Stomach (tissue), 4 donors: ENCODE measurements at regions not wholly inside any gene's neighbourhood (a gene's known extent, or its start where the extent isn't known, plus 50 kb on each side); places are given as distances from the start of the nearest gene placed in this dataset.

Source experiments
- CTCF ChIP-seq, 7 experiments: fragments of 450-650 bp in 4 of 7; fragments of 200-600 bp in 3 of 7; sonication (generic) in 3 of 7; IDR thresholded peaks; one replicate each; pipeline ENCODE4 v1.5.1; 2016 to 2019; ENCODE audit warnings: antibody characterized with exemption in 7 of 7, control low read depth in 2 of 7, mild to moderate bottlenecking in 1 of 7
- EP300 ChIP-seq: sonication (generic); formaldehyde crosslinking; IDR thresholded peaks from one replicate; pipeline ENCODE4 v1.6.1; 2017; ENCODE audit warnings: antibody characterized with exemption
- POLR2AphosphoS5 ChIP-seq, 3 donors: sonication (generic); formaldehyde crosslinking; IDR thresholded peaks; one replicate each; pipeline ENCODE4 v1.6.1; 2016; ENCODE audit warnings: antibody characterized with exemption in 3 of 3

DNA sequence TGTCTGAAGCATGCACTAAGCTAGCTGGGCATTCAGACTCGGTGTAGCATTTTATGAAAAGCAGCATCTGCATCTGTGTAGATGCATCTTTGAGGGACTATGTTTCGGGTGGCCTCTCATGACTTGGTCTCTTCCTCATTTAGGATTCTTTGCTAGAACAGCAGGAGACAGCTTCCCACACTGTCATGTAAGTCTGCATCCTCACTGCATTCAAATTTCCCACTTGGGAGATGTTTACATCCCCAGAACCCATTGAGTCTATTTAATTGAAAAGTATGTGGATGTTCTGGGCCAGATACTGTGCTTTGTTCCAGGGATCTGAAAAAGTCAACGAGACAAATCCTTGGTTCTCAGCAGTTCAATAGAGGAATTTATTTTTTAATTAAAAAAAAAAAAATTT is 198.6 kb upstream of the EEF2KMT start:
- TF ChIP-seq POLR2AphosphoS5 (IDR thresholded peaks at IDR 0.05): no peak
- TF ChIP-seq EP300: no peak
- no peak for TF ChIP-seq CTCF (IDR thresholded peaks at IDR 0.05)
